ENCODE measurements at regions not wholly inside any gene's neighbourhood (a gene's known extent, or its start where the extent isn't known, plus 50 kb on each side); places are given as distances from the start of the nearest gene placed in this dataset.

- Histone ChIP-seq H3K9ac (ENCODE audit: low read length) (no peak overlapping the region), H3K27me3 (ENCODE audit: low read depth, low read length) (no peaks in the 10 kb centered on the region), H3K79me2 (ENCODE audit: low read length) (no peaks in the 10 kb centered on the region), H3K27ac (ENCODE audit: low read length) (no peak overlapping the region), H3K4me3 (ENCODE audit: low read length) (no peak overlapping the region), H3K4me2 (ENCODE audit: low read length) (no peak overlapping the region), H3K9me3 (ENCODE audit: insufficient read depth, low read length) (peaks cover 7% of the 10 kb centered on the region), H3K36me3 (replicated peaks; ENCODE audit: low read depth, low read length) (peaks cover 17% of the 10 kb centered on the region), H2AFZ (ENCODE audit: low read depth, low read length) (no peak overlapping the region), H4K20me1 (ENCODE audit: insufficient read depth, low read length) (no peaks in the 10 kb centered on the region), H3K4me1 (ENCODE audit: low read length) (peaks cover 19% of the 10 kb centered on the region)
- TF ChIP-seq CTCF (IDR thresholded peaks at IDR 0.05; ENCODE audit: low read depth, low read length), result no peak
- no peak for TF ChIP-seq EZH2phosphoT487 (IDR thresholded peaks at IDR 0.05; ENCODE audit: low read depth)
Measured at GRCh38 chr3:76034649-76035048, 249.3 kb upstream of the ZNF717 start.

- no peaks in the 10 kb centered on the region for H3K27me3 ChIP-seq (ENCODE audit: low read depth, low read length)
- no peak overlapping the region for H3K4me3 ChIP-seq (ENCODE audit: low read length)
- no peak overlapping the region for H3K27ac ChIP-seq (ENCODE audit: low read length)
- H4K20me1 ChIP-seq (ENCODE audit: insufficient read depth, low read length), result no peaks in the 10 kb centered on the region
- no peak overlapping the region for H2AFZ ChIP-seq (ENCODE audit: low read depth, low read length)
- no peaks in the 10 kb centered on the region for H3K79me2 ChIP-seq (ENCODE audit: low read length)
- no peak overlapping the region for H3K9ac ChIP-seq (ENCODE audit: low read length)
- no peak overlapping the region for H3K4me2 ChIP-seq (ENCODE audit: low read length)
- no peak for TF ChIP-seq EZH2phosphoT487 (IDR thresholded peaks at IDR 0.05; ENCODE audit: low read depth)
- no peak for TF ChIP-seq CTCF (IDR thresholded peaks at IDR 0.05; ENCODE audit: low read depth, low read length)
- H3K36me3 ChIP-seq (replicated peaks; ENCODE audit: low read depth, low read length), result peaks cover 19% of the 10 kb centered on the region
- H3K9me3 ChIP-seq (ENCODE audit: insufficient read depth, low read length), result peaks cover 7% of the 10 kb centered on the region
- H3K4me1 ChIP-seq (ENCODE audit: low read length), result peaks cover 19% of the 10 kb centered on the region
Measured at GRCh38 chr3:76035117-76035516, 249.8 kb upstream of the ZNF717 start.

- H2AFZ ChIP-seq (ENCODE audit: low read depth, low read length), result no peak overlapping the region
- no peaks in the 10 kb centered on the region for H3K79me2 ChIP-seq (ENCODE audit: low read length)
- no peak overlapping the region for H3K4me2 ChIP-seq (ENCODE audit: low read length)
- H3K27me3 ChIP-seq (ENCODE audit: low read depth, low read length), result no peaks in the 10 kb centered on the region
- TF ChIP-seq CTCF (IDR thresholded peaks at IDR 0.05; ENCODE audit: low read depth, low read length) (no peak), EZH2phosphoT487 (IDR thresholded peaks at IDR 0.05; ENCODE audit: low read depth) (no peak)
- no peaks in the 10 kb centered on the region for H4K20me1 ChIP-seq (ENCODE audit: insufficient read depth, low read length)
- H3K27ac ChIP-seq (ENCODE audit: low read length), result peak overlapping the region; percentile 74; the same call in 1 of the 2 replicates
- H3K9me3 ChIP-seq (ENCODE audit: insufficient read depth, low read length), result peaks cover 7% of the 10 kb centered on the region
- H3K9ac ChIP-seq (ENCODE audit: low read length), result no peak overlapping the region
- peaks cover 35% of the 10 kb centered on the region for H3K4me1 ChIP-seq (ENCODE audit: low read length)
- no peak overlapping the region for H3K4me3 ChIP-seq (ENCODE audit: low read length)
- peaks cover 16% of the 10 kb centered on the region for H3K36me3 ChIP-seq (replicated peaks; ENCODE audit: low read depth, low read length)
Measured at GRCh38 chr3:76038949-76039348, 253.6 kb upstream of the ZNF717 start.

- H3K9me3 ChIP-seq (ENCODE audit: insufficient read depth, low read length), result peaks cover 7% of the 10 kb centered on the region
- no peak overlapping the region for H3K27ac ChIP-seq (ENCODE audit: low read length)
- peaks cover 16% of the 10 kb centered on the region for H3K36me3 ChIP-seq (replicated peaks; ENCODE audit: low read depth, low read length)
- H3K9ac ChIP-seq (ENCODE audit: low read length), result no peak overlapping the region
- H3K4me3 ChIP-seq (ENCODE audit: low read length), result no peak overlapping the region
- H4K20me1 ChIP-seq (ENCODE audit: insufficient read depth, low read length), result no peaks in the 10 kb centered on the region
- TF ChIP-seq CTCF (IDR thresholded peaks at IDR 0.05; ENCODE audit: low read depth, low read length) (no peak), EZH2phosphoT487 (IDR thresholded peaks at IDR 0.05; ENCODE audit: low read depth) (no peak)
- no peak overlapping the region for H2AFZ ChIP-seq (ENCODE audit: low read depth, low read length)
- H3K4me2 ChIP-seq (ENCODE audit: low read length), result no peak overlapping the region
- H3K4me1 ChIP-seq (ENCODE audit: low read length), result peaks cover 35% of the 10 kb centered on the region
- H3K79me2 ChIP-seq (ENCODE audit: low read length), result no peaks in the 10 kb centered on the region
- H3K27me3 ChIP-seq (ENCODE audit: low read depth, low read length), result no peaks in the 10 kb centered on the region
Measured at GRCh38 chr3:76039431-76039830, 254.1 kb upstream of the ZNF717 start.

All from OCI-LY3 (cell line).